ENCODE measurements at regions not wholly inside any gene's neighbourhood (a gene's known extent, or its start where the extent isn't known, plus 50 kb on each side); places are given as distances from the start of the nearest gene placed in this dataset.

DNA sequence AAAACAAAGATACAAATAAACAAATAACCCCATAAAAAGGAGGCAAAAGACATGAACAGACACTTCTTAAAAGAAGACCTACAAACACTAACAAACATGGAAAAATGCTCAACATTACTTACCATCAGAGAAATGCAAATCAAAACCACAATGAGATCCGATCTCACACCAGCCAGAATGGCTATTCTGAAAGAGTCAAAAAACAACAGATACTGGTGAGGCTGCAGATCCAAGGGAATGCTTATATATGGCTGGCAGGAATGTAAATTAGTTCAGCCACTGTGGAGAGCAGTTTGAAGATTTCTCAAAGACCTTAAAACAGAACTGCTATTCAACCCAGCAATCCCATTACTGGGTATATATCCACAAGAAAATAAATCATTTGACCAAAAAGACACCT lies 80.4 kb upstream of the NRP1 start:
- Histone ChIP-seq H3K9me3 (ENCODE audit: insufficient read depth, low read depth, low read length) (no peaks in the 10 kb centered on the region), H2BK12ac (ENCODE audit: low read length) (no peak overlapping the region), H3K79me1 (ENCODE audit: low read length) (no peaks in the 10 kb centered on the region), H3K23ac (ENCODE audit: low read length) (no peak overlapping the region), H2AK5ac (ENCODE audit: low read length) (no peak overlapping the region), H3K4me2 (ENCODE audit: low read length) (no peak overlapping the region), H4K8ac (ENCODE audit: low read depth, low read length) (no peak overlapping the region), H3K4ac (ENCODE audit: low read depth, low read length) (no peak overlapping the region), H3K9ac (ENCODE audit: low read length) (no peak overlapping the region), H3K27me3 (ENCODE audit: insufficient read depth, low read length) (no peaks in the 10 kb centered on the region), H3K27ac (ENCODE audit: low read depth, low read length) (no peak overlapping the region), H3K18ac (ENCODE audit: low read length) (no peak overlapping the region), H2BK120ac (ENCODE audit: insufficient read depth, low read length, poor library complexity) (no peak overlapping the region), H4K12ac (ENCODE audit: low read depth, low read length) (no peak overlapping the region), H3K36me3 (ENCODE audit: control insufficient read depth in 1 of 2, insufficient read depth in 2 of 2, low read length in 2 of 2) (no peaks in the 10 kb centered on the region), H2BK5ac (ENCODE audit: low read depth, low read length, poor library complexity) (no peak overlapping the region), H3K4me1 (ENCODE audit: control insufficient read depth in 1 of 2, insufficient read depth in 2 of 2, low read length in 2 of 2) (peaks cover 0 to 2% of the 10 kb centered on the region in 2 experiments), H3K4me3 (ENCODE audit: low read depth, low read length) (no peak overlapping the region), H3K79me2 (ENCODE audit: control insufficient read depth, insufficient read depth, low read length, poor library complexity) (no peaks in the 10 kb centered on the region), H4K91ac (ENCODE audit: low read depth, low read length) (no peak overlapping the region), H2AFZ (ENCODE audit: insufficient read depth, low read length, poor library complexity) (no peak overlapping the region), H3K14ac (ENCODE audit: low read length) (no peak overlapping the region)
- WGBS (ENCODE audit: extremely low coverage, insufficient coverage, insufficient read length), result no CpG with 5 or more reads among the region's 1 CpG
- DNase-seq, result no peak

DNA sequence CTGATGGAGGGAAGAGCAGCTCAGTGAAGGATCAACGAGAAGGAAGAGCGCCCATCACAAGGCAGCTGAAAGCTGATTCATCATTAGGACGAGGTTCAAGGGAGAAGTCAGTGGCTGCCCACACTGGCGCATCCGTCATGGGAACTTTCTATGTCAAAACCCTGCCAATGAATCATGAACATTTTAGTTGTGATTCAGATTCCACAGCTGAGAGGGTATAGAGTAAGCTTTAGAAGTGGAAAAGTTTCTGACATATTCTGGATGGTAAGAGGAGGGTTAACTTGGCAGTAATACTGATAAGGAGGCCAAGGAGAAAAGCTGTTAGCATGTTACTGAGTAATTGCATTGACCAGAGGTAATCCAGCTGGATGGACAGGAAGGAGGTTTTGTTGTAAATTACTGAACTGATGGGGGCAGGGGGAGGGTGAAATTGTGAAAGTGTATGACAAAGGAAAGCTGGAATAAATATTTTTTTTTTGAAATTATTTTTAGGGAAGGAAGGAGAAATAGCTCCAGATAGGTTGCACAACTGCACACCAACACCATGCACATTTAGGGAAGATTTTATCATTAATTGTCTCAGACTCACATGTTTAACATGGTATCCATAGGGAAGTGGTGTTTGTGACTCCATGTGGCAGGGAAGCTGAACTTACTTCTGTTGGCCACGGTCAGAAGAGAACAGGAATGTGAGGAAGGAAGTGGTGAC lies 78.3 kb upstream of the NRP1 start:
- Histone ChIP-seq H4K8ac (ENCODE audit: low read depth, low read length) (no peak overlapping the region), H2BK5ac (ENCODE audit: low read depth, low read length, poor library complexity) (no peak overlapping the region)

GRCh38 chr10:33412241-33412640 lies 77.8 kb upstream of the NRP1 start:
- H3K4me3 ChIP-seq (ENCODE audit: low read depth, low read length), result no peak overlapping the region

More for the DNA sequence above, 78.3 kb upstream of the NRP1 start:
- no peaks in the 10 kb centered on the region for H3K27me3 ChIP-seq (ENCODE audit: insufficient read depth, low read length)
- H3K4me2 ChIP-seq (ENCODE audit: low read length), result no peak overlapping the region
- peaks cover 0 to 2% of the 10 kb centered on the region in 2 experiments for H3K4me1 ChIP-seq (ENCODE audit: control insufficient read depth in 1 of 2, insufficient read depth in 2 of 2, low read length in 2 of 2)
- no peak overlapping the region for H4K91ac ChIP-seq (ENCODE audit: low read depth, low read length)
- no peaks in the 10 kb centered on the region for H3K79me1 ChIP-seq (ENCODE audit: low read length)
- no peak overlapping the region for H3K14ac ChIP-seq (ENCODE audit: low read length)
- no peak overlapping the region for H2AK5ac ChIP-seq (ENCODE audit: low read length)
- no peak overlapping the region for H3K4me3 ChIP-seq (ENCODE audit: low read depth, low read length)
- H4K12ac ChIP-seq (ENCODE audit: low read depth, low read length), result no peak overlapping the region
- no peaks in the 10 kb centered on the region for H3K36me3 ChIP-seq (ENCODE audit: control insufficient read depth in 1 of 2, insufficient read depth in 2 of 2, low read length in 2 of 2)
- DNase-seq, result peak; percentile 61 to 83
- H3K4ac ChIP-seq (ENCODE audit: low read depth, low read length), result no peak overlapping the region
- peaks cover 1% of the 10 kb centered on the region for H3K9me3 ChIP-seq (ENCODE audit: insufficient read depth, low read depth, low read length)
- H3K79me2 ChIP-seq (ENCODE audit: control insufficient read depth, insufficient read depth, low read length, poor library complexity), result no peaks in the 10 kb centered on the region
- no peak overlapping the region for H2BK120ac ChIP-seq (ENCODE audit: insufficient read depth, low read length, poor library complexity)
- H3K27ac ChIP-seq (ENCODE audit: low read depth, low read length), result no peak overlapping the region
- WGBS (ENCODE audit: extremely low coverage, insufficient coverage, insufficient read length), result no CpG with 5 or more reads among the region's 6 CpGs
- no peak overlapping the region for H2AFZ ChIP-seq (ENCODE audit: insufficient read depth, low read length, poor library complexity)
- H2BK12ac ChIP-seq (ENCODE audit: low read length), result no peak overlapping the region
- H3K18ac ChIP-seq (ENCODE audit: low read length), result no peak overlapping the region
- H3K9ac ChIP-seq (ENCODE audit: low read length), result no peak overlapping the region
- no peak overlapping the region for H3K23ac ChIP-seq (ENCODE audit: low read length)

GRCh38 chr10:33410860-33411234 lies 76.4 kb upstream of the NRP1 start:
- H3K79me2 ChIP-seq (ENCODE audit: control insufficient read depth, insufficient read depth, low read length, poor library complexity), result no peaks in the 10 kb centered on the region
- H2BK120ac ChIP-seq (ENCODE audit: insufficient read depth, low read length, poor library complexity), result no peak overlapping the region
- H3K4me1 ChIP-seq (ENCODE audit: control insufficient read depth in 1 of 2, insufficient read depth in 2 of 2, low read length in 2 of 2), result peaks cover 0 to 2% of the 10 kb centered on the region in 2 experiments
- H4K8ac ChIP-seq (ENCODE audit: low read depth, low read length), result no peak overlapping the region
- H3K14ac ChIP-seq (ENCODE audit: low read length), result no peak overlapping the region
- no peak overlapping the region for H2AFZ ChIP-seq (ENCODE audit: insufficient read depth, low read length, poor library complexity)
- H2AK5ac ChIP-seq (ENCODE audit: low read length), result no peak overlapping the region
- H3K9me3 ChIP-seq (ENCODE audit: insufficient read depth, low read depth, low read length), result peaks cover 2% of the 10 kb centered on the region
- H3K79me1 ChIP-seq (ENCODE audit: low read length), result no peaks in the 10 kb centered on the region
- no peak overlapping the region for H4K91ac ChIP-seq (ENCODE audit: low read depth, low read length)
- H4K12ac ChIP-seq (ENCODE audit: low read depth, low read length), result no peak overlapping the region
- H3K23ac ChIP-seq (ENCODE audit: low read length), result no peak overlapping the region
- no peak overlapping the region for H3K4me3 ChIP-seq (ENCODE audit: low read depth, low read length)
- no peak overlapping the region for H3K4ac ChIP-seq (ENCODE audit: low read depth, low read length)
- no peak overlapping the region for H3K18ac ChIP-seq (ENCODE audit: low read length)
- H2BK12ac ChIP-seq (ENCODE audit: low read length), result no peak overlapping the region
- H3K36me3 ChIP-seq (ENCODE audit: control insufficient read depth in 1 of 2, insufficient read depth in 2 of 2, low read length in 2 of 2), result no peaks in the 10 kb centered on the region
- no CpG with 5 or more reads among the region's 4 CpGs for WGBS (ENCODE audit: extremely low coverage, insufficient coverage, insufficient read length)
- H3K27ac ChIP-seq (ENCODE audit: low read depth, low read length), result no peak overlapping the region
- no peak overlapping the region for H3K9ac ChIP-seq (ENCODE audit: low read length)
- no peak for DNase-seq
- H3K27me3 ChIP-seq (ENCODE audit: insufficient read depth, low read length), result no peaks in the 10 kb centered on the region
- no peak overlapping the region for H2BK5ac ChIP-seq (ENCODE audit: low read depth, low read length, poor library complexity)
- no peak overlapping the region for H3K4me2 ChIP-seq (ENCODE audit: low read length)

More at GRCh38 chr10:33412241-33412640, 77.8 kb upstream of the NRP1 start:
- no peak overlapping the region for H3K9ac ChIP-seq (ENCODE audit: low read length)
- no peak overlapping the region for H3K4me2 ChIP-seq (ENCODE audit: low read length)
- H2AK5ac ChIP-seq (ENCODE audit: low read length), result no peak overlapping the region
- H4K8ac ChIP-seq (ENCODE audit: low read depth, low read length), result no peak overlapping the region
- no peak overlapping the region for H3K18ac ChIP-seq (ENCODE audit: low read length)
- peaks cover 0 to 2% of the 10 kb centered on the region in 2 experiments for H3K4me1 ChIP-seq (ENCODE audit: control insufficient read depth in 1 of 2, insufficient read depth in 2 of 2, low read length in 2 of 2)
- H3K27ac ChIP-seq (ENCODE audit: low read depth, low read length), result no peak overlapping the region
- H3K27me3 ChIP-seq (ENCODE audit: insufficient read depth, low read length), result no peaks in the 10 kb centered on the region
- no peak overlapping the region for H2AFZ ChIP-seq (ENCODE audit: insufficient read depth, low read length, poor library complexity)
- H3K79me2 ChIP-seq (ENCODE audit: control insufficient read depth, insufficient read depth, low read length, poor library complexity), result no peaks in the 10 kb centered on the region
- no peak overlapping the region for H3K4ac ChIP-seq (ENCODE audit: low read depth, low read length)
- no peak overlapping the region for H4K91ac ChIP-seq (ENCODE audit: low read depth, low read length)
- no peak overlapping the region for H3K23ac ChIP-seq (ENCODE audit: low read length)
- H3K79me1 ChIP-seq (ENCODE audit: low read length), result no peaks in the 10 kb centered on the region
- H3K9me3 ChIP-seq (ENCODE audit: insufficient read depth, low read depth, low read length), result peaks cover 2% of the 10 kb centered on the region
- no CpG with 5 or more reads among the region's 1 CpG for WGBS (ENCODE audit: extremely low coverage, insufficient coverage, insufficient read length)
- H3K14ac ChIP-seq (ENCODE audit: low read length), result no peak overlapping the region
- no peak overlapping the region for H2BK12ac ChIP-seq (ENCODE audit: low read length)
- no peak overlapping the region for H2BK5ac ChIP-seq (ENCODE audit: low read depth, low read length, poor library complexity)
- DNase-seq, result no peak
- no peak overlapping the region for H4K12ac ChIP-seq (ENCODE audit: low read depth, low read length)
- no peaks in the 10 kb centered on the region for H3K36me3 ChIP-seq (ENCODE audit: control insufficient read depth in 1 of 2, insufficient read depth in 2 of 2, low read length in 2 of 2)
- H2BK120ac ChIP-seq (ENCODE audit: insufficient read depth, low read length, poor library complexity), result no peak overlapping the region

Data from trophoblast cell (in vitro differentiated cells and primary cell).